Caki2 (cell line): ENCODE measurements at regions not wholly inside any gene's neighbourhood (a gene's known extent, or its start where the extent isn't known, plus 50 kb on each side); places are given as distances from the start of the nearest gene placed in this dataset.
"Not testable (repeated sequence)": the region's sequence is repeated elsewhere in the genome, so short reads cannot be mapped to it uniquely, and the experiment has no call there.

Source experiments
- DNase-seq: peaks from one replicate; pipeline ENCODE4 v3.0.0-alpha.2; 2015; ENCODE audit warnings: low read depth
- in situ Hi-C: cut with HindIII; loops from 2 replicates; pipeline ENCODE4 v1.10.0; 2016; ENCODE audit warnings: low sequenced_read_pairs, low pct_unique_long_range_greater_than_20kb, mixed read lengths

DNA sequence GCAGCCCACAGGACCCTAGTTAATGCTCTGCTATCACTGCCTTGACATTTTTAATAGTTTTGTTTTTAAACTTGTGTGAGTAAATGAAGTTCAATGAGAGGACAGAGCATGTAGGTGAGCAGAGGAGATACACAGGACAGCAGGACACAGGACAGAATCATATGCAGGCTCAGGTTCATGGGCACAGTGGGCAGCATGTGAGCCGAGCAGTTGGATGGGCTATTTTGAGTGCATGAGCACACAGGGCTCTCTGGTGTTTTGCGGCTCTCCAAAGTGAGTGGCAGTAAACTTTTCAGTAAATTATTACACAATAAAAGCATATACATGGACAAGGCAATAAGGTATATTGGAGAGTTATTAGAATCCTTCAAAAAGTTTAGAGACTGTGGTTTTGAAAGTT, 189.7 kb upstream of the OR4E1 start:
- in situ Hi-C loops, result no loop called here
- DNase-seq, result no peak

DNA sequence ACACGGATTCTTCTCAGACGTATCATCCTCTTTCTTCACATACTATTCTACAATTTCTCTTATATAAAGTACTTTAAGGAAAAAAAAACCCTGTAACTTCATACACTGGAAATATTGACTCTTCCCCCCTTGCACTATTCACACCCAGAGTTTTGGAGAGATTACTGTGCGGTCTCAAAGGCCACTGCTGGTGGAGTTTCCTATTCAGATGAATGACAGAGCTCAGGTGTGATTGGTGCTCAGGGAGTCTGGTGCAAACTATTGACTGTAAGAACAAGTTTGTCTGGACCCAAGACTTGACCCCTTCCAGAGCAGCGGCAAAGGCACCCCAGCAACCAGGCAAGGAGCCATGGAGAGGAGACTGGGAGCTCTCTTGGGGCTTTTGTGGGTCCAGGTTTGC, 187.5 kb upstream of the OR4E1 start:
- in situ Hi-C loops, result no loop called here

DNA sequence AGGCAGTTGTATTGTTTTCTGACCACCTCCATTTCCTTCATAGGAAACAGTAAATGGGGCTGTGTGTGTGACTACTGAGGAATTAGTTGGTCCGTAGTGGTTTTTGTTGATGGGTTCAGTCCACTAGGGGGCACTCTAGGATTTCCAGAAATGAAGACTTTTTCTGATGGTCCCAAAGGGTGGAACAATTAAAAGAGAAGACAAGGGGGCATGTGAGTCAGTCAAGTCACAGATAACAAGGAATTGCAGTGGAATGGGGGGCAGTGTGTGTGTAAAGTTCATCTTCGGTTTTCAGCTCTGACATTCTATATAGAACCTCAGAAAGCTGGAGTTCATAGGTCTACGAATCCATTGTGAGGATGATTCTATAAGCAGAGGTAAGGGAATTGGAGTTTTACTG, 186.6 kb upstream of the OR4E1 start:
- no peak for DNase-seq
- in situ Hi-C loops, result no loop called here

More for the DNA sequence above, 187.5 kb upstream of the OR4E1 start:
- no peak for DNase-seq

DNA sequence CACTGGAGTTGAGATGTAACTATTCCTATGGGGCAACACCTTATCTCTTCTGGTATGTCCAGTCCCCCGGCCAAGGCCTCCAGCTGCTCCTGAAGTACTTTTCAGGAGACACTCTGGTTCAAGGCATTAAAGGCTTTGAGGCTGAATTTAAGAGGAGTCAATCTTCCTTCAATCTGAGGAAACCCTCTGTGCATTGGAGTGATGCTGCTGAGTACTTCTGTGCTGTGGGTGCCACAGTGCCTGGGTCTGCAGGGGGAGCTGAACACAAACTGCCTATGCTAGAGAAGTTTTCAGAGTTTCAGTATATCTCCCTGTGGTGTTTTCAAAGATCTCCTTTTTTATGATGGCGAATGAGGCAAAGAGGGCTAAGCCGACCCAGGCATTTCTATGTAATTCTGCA, 179.2 kb upstream of the OR4E1 start:
- in situ Hi-C loops, result no loop called here
- no peak for DNase-seq

DNA sequence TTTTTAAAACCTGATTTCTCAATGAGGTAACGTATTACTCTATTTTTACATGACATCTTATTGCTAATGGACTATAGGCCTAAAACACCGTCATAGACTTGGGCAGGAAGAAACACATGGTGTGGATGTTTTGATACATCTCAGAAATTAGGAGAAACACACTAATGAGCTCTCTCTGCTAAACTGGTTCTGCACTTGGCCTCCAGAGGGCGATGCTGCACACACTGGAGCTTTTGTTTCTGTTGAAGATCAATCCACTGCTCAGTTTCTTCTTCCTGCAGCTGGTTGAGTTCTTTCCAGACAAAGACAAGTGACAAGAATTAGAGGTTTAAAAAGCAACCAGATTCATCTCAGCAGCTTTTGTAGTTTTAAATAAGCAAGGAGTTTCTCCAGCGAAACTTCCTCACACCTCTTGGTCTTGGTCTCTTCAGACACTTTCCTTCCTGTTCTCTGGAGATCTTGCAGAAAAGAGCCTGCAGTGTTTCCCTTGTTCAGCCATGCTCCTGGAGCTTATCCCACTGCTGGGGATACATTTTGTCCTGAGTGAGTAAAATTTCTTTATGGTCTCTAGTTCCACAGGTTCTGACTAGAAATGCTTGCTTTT, 178.5 kb upstream of the OR4E1 start:
- peak; percentile 3 for DNase-seq
- in situ Hi-C loops, result no loop called here

DNA sequence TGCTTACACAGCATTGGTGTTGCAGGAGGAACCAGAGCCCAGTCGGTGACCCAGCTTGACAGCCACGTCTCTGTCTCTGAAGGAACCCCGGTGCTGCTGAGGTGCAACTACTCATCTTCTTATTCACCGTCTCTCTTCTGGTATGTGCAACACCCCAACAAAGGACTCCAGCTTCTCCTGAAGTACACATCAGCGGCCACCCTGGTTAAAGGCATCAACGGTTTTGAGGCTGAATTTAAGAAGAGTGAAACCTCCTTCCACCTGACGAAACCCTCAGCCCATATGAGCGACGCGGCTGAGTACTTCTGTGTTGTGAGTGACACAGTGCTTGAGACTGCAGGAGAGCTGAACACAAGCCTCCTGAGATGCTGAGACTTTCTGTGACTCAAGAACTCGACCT, 173.3 kb upstream of the OR4E1 start:
- DNase-seq, in situ Hi-C loops: not testable (repeated sequence)

DNA sequence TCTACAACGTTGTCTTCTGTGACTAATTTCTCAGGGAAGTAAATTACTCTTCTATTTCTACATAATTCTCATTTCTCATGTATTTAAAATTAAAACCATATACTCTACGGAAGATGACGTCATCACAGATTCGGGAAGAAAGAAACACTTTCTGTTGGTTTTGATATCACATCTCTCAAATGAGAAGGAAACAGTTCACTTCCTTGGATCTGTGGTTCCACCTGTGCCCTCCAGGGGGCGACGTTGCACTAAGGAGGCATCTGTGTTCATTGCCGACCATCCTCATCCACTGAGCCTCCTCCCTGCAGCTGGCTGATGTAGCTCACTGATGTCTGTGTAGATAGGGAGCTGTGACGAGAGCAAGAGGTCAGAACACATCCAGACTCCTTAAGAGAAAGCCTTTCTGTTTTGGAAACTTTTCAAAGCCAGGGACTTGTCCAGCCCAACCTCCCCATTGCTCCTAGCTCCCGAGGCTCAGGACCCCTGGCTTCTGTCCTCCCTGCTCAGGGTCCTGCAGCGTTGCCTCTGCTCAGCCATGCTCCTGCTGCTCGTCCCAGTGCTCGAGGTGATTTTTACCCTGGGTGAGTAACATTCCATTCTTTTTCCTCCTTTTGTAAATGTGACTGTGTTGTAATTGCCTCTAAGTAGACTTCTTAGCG, 172.7 kb upstream of the OR4E1 start:
- DNase-seq, result peak; percentile 10
- in situ Hi-C loops, result no loop called here

DNA sequence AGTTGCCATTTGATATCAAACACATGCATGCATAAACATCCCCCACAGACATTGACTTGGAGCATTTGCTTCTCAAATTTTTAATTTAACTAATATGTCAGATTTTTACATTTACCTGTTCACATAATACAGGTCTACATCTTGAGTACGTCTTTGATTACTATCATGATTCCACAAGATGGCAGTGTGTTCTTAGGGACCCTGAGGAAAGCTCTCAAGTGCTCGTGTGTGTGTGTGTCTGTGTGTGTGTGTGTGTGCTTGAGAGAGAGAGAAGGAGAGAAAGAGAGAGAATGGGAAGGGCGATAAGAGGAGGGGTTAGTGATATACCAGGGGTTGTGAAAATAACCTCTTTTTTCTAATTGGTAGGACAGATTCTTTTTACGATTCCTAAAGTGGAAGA, 167.1 kb upstream of the OR4E1 start:
- peak; percentile 41 for DNase-seq
- in situ Hi-C loops, result no loop called here

DNA sequence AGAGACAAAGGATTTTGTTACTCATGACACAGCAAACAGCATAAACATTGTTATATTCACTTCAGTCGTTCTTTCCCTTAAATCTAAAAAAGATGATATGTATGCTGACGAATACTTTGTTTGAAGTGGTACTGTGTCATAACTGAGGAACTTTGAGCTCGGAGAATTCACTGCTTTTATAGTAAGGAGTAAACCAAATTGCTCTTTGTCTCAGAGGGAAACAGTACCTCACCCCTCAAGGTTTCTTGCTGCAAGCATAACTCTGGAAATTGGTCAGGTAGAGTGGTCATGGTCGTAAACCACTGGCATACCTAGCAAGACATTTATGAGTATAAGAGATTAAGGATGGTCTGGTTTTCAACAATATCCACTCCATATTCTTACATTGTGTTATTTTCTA, 160.2 kb upstream of the OR4E1 start:
- DNase-seq, result no peak
- in situ Hi-C loops, result no loop called here

DNA sequence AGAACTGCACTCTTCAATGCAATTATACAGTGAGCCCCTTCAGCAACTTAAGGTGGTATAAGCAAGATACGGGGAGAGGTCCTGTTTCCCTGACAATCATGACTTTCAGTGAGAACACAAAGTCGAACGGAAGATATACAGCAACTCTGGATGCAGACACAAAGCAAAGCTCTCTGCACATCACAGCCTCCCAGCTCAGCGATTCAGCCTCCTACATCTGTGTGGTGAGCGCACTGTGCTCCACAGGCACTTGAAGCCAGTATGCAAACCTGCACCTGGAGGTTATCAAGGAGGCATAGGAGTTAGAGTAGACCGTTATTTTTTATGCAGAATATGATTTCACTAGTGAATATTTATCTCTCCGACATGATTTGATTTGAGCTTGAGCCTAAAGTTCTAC, 152.2 kb upstream of the OR4E1 start:
- in situ Hi-C loops, result no loop called here
- no peak for DNase-seq

DNA sequence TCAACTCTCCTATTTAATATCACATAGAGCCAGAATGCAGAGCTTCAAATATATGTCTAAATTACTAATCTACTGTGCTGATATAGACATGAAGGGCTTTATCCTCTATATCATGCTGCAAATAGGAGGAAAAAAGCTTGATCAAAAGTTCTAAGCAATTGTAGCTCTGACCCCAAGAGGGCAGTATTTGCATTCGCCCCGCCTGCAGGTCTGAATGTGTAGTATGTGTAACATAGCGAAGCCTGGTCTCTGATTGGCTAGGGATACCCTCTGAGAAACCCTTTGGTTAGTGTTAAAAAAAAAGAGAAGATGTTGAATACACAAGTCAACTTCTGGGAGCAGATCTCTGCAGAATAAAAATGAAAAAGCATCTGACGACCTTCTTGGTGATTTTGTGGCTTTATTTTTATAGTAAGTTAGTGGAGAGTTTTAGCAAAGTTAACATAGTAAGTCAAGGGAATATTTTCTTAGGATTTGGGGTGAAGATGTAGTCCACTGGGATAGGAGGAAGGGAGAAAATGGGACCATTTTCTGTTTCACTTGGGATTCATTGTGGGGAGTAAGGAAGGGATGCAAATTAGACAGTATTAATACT, 151.6 kb upstream of the OR4E1 start:
- in situ Hi-C loops, result no loop called here
- DNase-seq, result peak; percentile 3

DNA sequence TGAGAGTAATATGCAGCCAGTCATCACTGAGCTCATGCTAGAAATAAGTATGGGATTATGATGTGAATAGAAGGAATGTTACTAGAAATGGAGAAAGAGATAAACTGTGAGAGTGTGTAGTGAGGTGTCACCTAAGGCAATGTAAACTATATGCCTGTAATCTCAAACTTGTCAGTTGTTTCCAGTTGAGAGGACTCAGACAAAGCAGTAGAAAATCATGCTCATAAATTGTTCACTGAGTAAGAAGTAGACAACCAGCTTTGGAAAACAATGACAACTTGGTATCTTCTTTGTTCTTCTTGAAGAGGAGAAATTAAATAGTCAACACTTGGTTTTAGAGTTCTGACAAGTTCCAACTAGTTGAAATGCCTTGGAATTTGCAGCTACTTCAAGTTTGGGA, 148.5 kb upstream of the OR4E1 start:
- no peak for DNase-seq
- in situ Hi-C loops, result no loop called here

DNA sequence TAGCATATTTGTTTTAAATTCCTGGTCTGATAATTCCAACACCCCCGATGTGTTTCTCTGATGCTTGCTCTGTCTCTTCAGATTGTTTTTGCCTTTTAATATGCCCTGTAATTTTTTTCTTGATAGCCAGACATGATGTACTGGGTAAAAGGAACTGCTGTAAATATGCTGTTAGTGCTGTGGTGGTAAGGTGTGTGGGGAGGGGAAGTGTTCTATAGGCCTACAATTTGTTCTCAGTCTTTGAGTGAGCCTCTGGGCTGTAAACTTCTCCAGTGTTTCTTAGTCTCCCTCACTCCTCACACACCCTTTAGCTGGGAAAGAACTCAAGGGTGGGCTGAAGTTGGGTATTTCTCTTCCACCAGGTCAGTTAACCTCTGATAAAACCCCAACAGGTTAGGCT, 147.0 kb upstream of the OR4E1 start:
- in situ Hi-C loops, result no loop called here

DNA sequence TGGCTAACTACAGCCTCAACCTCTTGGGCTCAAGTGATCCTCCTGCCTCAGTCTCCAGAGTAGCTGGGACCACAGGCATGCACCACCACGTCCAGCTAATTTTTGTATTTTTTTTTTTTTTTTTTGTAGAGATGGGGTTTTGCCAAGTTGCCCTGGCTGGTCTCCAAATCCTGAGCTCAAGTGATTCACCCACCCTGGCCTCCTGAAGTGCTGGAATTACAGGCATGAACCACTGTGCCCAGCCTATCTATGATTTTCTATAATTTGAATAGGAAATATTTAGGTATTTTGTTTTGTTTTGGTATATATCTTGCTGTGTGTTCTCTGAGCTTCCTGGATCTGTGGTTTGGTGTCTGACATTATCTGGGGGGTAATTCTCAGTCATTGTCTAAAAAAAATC, 146.3 kb upstream of the OR4E1 start:
- in situ Hi-C loops, DNase-seq: not testable (repeated sequence)

More for the DNA sequence above, 147.0 kb upstream of the OR4E1 start:
- DNase-seq, result no peak

DNA sequence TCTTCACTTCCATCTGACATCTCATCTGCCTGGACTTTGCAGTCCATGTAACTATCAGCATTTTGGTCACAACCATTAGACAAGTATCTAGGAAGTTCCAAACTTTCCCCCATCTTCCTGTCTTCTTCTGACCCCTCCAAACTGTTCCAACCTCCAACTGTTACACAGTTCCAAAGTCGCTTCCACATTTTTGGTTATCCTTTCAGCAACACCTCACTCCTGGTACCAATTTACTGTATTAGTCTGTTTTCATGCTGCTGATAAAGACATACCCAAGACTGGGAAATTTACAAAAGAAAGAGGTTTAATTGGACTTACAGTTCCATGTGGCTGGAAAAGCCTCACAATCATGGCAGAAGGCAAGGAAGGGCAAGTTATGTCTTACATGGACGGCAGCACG, 143.4 kb upstream of the OR4E1 start:
- DNase-seq, in situ Hi-C loops: not testable (repeated sequence)

DNA sequence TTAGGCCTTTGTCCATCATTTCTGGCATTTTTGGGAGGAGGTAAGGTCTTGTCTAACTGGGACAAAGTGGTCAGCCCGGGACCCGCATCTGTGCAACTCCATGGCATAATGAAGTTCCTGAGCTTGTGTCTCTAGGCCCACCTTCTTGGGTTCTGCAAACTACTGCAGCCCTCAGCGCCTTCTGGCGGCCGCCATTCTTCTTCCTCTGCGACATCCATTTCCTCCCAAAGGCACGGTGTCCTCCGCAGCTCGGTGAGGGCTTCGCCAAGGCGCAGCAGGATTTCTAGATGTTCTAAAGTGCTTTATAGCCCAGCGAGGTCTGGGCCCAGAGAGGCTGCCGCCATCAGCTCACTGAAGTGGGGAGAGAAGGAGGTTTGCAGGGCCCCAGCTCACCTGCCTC, 134.4 kb upstream of the OR4E1 start:
- in situ Hi-C loops, result no loop called here
- no peak for DNase-seq

DNA sequence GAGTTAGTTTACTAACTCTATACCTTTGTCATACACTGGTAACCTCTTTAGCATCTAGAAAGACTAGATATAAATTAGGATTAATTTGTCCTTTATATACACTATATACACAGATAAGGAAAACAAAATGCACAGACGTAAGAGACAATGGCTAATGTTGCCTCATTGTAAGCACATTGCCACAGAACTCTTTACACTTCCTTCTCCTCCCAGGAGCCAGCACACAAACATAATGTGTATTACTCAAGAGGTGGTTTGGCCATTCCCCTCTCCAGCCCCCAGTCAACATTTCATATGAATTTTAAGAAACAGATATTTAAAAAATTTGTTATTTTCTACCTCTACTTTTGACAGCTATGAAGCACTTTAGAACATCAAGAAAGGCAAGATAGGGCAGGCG, 131.4 kb upstream of the OR4E1 start:
- DNase-seq, result no peak
- in situ Hi-C loops, result no loop called here

DNA sequence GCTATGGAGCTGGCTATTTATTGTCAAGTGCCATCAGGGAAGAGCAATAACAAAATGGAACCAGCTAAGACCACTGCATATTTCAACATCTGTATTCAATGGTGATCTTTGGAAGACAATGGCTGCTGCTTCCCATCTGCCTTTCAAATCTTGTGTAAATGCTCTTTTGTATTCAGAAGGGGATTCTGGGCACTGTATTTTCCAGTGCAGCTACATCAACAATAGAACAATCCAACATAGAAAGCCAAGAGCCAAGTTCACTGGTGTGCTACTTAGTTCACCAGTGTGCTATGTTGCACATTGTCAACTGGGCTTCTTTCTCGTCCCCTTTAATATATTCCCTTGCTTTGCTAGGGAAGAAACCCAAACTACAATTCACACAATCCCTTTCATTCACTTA, 128.8 kb upstream of the OR4E1 start:
- in situ Hi-C loops, result no loop called here

DNA sequence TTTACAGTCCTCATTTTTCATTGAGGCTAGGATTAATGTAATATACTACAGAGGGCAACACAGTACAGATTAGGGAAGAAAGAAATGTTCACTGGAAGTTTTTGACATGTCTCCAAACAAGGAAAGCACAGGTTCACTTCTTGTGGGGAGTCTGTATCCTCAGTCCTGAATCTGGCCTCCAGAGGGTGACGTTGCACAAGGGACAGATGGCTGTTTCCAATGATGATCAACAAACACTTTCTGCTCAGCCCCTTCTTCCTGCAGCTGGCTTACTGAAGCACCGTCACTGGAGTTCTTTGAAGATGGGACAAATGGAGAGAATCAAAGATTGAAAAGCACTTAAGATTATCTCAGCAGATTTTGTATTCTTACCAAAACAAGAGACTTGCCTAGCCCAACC, 123.3 kb upstream of the OR4E1 start:
- DNase-seq, result no peak
- in situ Hi-C loops, result no loop called here

More for the DNA sequence above, 128.8 kb upstream of the OR4E1 start:
- no peak for DNase-seq

DNA sequence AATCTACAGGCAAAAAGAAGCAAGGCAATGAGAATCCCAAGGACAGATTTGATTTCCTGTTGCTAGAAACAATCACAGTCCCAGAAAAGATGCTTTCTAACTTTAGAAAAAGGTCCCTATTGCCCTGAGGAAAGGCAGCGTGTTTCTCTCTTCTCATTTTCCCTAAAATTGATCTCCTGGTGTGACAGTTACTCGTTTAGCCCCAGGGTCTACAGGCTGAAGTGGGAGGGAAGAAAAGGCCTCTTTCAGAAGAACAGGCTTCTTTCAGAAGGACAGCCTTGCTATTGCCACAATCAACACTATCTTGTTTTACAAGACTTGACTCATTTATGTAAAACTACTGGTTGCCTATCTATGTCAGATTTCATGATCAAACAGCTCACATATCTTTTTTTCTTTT, 121.8 kb upstream of the OR4E1 start:
- in situ Hi-C loops, result no loop called here
- DNase-seq, result no peak
